Ishikawa (cell line): ENCODE measurements at regions not wholly inside any gene's neighbourhood (a gene's known extent, or its start where the extent isn't known, plus 50 kb on each side); places are given as distances from the start of the nearest gene placed in this dataset.

Experiments used
- CEBPB ChIP-seq: IDR thresholded peaks from 2 replicates; pipeline ENCODE4 v1.6.1; 2012
- CREB1 ChIP-seq: IDR thresholded peaks from 2 replicates; pipeline ENCODE4 v1.6.1; 2012; ENCODE audit warnings: low read depth
- EGR1 ChIP-seq: IDR thresholded peaks from 2 replicates; pipeline ENCODE4 v1.6.1; 2012
- EP300 ChIP-seq: IDR thresholded peaks from 2 replicates; pipeline ENCODE4 v1.6.1; 2012; ENCODE audit warnings: borderline replicate concordance
- FOXM1 ChIP-seq: IDR thresholded peaks from 2 replicates; pipeline ENCODE4 v1.6.1; 2012; ENCODE audit warnings: low read depth, borderline replicate concordance
- NFIC ChIP-seq: IDR thresholded peaks from 2 replicates; pipeline ENCODE4 v1.6.1; 2012
- RAD21 ChIP-seq: IDR thresholded peaks from 2 replicates; pipeline ENCODE4 v1.6.1; 2012; ENCODE audit warnings: low read depth
- TAF1 ChIP-seq: IDR thresholded peaks from 2 replicates; pipeline ENCODE4 v1.6.1; 2012; ENCODE audit warnings: low read depth, mild to moderate bottlenecking
- TCF12 ChIP-seq: IDR thresholded peaks from 2 replicates; pipeline ENCODE4 v1.6.1; 2012; ENCODE audit warnings: low read depth
- TEAD4 ChIP-seq: IDR thresholded peaks from 2 replicates; pipeline ENCODE4 v1.6.1; 2012
- YY1 ChIP-seq: IDR thresholded peaks from 2 replicates; pipeline ENCODE4 v1.6.1; 2012; ENCODE audit warnings: low read depth
- ZBTB7A ChIP-seq: IDR thresholded peaks from 2 replicates; pipeline ENCODE4 v1.6.1; 2012; ENCODE audit warnings: low read depth
- TF ChIP-seq, protein P1 (sequence below): IDR thresholded peaks from 2 replicates; pipeline ENCODE4 v1.6.1; 2012; ENCODE audit warnings: low read depth, mild to moderate bottlenecking
- TF ChIP-seq, protein P2 (sequence below): IDR thresholded peaks from 2 replicates; pipeline ENCODE4 v1.6.1; 2012
- TF ChIP-seq, protein P3 (sequence below): IDR thresholded peaks from 2 replicates; pipeline ENCODE4 v1.6.1; 2012

DNA sequence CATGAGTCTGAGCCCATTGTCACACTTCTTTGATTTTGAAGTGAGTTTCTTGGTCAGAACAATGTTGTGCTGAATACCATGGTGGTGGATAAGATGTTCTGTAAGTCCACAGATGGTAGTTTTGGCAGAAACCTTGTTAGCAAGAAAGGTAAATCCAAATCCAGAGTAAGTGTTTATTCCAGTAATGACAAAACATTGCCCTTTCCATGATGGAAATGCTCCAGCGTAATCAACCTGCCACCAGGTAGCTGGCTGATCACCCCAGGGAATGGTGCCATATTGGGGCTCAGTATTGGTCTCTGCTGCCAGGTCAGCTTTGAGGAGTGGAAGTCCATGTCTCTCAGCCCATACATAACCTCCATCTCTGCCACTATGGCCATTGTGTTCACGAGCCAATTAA is 54.7 kb upstream of the DAPK1 start:
- TF ChIP-seq TEAD4 = no peak
- no peak for TF ChIP-seq RAD21
- no peak for TF ChIP-seq FOXM1
- no peak for TF ChIP-seq EP300
- TF ChIP-seq CEBPB = no peak
- no peak for TF ChIP-seq CREB1
- TF ChIP-seq, protein P1, sequence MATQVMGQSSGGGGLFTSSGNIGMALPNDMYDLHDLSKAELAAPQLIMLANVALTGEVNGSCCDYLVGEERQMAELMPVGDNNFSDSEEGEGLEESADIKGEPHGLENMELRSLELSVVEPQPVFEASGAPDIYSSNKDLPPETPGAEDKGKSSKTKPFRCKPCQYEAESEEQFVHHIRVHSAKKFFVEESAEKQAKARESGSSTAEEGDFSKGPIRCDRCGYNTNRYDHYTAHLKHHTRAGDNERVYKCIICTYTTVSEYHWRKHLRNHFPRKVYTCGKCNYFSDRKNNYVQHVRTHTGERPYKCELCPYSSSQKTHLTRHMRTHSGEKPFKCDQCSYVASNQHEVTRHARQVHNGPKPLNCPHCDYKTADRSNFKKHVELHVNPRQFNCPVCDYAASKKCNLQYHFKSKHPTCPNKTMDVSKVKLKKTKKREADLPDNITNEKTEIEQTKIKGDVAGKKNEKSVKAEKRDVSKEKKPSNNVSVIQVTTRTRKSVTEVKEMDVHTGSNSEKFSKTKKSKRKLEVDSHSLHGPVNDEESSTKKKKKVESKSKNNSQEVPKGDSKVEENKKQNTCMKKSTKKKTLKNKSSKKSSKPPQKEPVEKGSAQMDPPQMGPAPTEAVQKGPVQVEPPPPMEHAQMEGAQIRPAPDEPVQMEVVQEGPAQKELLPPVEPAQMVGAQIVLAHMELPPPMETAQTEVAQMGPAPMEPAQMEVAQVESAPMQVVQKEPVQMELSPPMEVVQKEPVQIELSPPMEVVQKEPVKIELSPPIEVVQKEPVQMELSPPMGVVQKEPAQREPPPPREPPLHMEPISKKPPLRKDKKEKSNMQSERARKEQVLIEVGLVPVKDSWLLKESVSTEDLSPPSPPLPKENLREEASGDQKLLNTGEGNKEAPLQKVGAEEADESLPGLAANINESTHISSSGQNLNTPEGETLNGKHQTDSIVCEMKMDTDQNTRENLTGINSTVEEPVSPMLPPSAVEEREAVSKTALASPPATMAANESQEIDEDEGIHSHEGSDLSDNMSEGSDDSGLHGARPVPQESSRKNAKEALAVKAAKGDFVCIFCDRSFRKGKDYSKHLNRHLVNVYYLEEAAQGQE = no peak
- no peak for TF ChIP-seq YY1
- TF ChIP-seq NFIC = no peak
- TF ChIP-seq TAF1 = no peak
- TF ChIP-seq EGR1 = no peak
- TF ChIP-seq, protein P2, sequence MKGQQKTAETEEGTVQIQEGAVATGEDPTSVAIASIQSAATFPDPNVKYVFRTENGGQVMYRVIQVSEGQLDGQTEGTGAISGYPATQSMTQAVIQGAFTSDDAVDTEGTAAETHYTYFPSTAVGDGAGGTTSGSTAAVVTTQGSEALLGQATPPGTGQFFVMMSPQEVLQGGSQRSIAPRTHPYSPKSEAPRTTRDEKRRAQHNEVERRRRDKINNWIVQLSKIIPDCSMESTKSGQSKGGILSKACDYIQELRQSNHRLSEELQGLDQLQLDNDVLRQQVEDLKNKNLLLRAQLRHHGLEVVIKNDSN = no peak
- no peak for TF ChIP-seq ZBTB7A
- no peak for TF ChIP-seq TCF12
- TF ChIP-seq, protein P3, sequence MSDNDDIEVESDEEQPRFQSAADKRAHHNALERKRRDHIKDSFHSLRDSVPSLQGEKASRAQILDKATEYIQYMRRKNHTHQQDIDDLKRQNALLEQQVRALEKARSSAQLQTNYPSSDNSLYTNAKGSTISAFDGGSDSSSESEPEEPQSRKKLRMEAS = no peak

DNA sequence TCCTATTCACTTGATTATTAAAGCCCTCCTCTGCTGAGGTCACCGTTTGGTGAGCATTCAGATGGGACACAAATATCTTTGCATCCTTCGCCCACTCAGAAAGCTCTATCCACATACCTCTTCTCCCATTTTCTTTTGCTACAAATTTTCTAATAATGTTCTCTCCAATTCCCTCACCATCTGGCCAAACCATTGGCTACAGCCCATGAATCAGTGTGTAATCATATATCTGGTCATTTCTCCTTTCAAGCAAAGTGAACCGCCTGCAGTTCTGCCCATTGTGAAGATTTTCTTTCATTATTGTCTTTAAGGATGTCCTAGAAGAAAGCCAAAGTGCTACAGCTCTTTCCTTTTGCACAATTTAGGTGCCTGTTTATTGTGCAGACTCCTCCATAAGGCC is 54.2 kb upstream of the DAPK1 start:
- no peak for TF ChIP-seq FOXM1
- no peak for TF ChIP-seq YY1
- TF ChIP-seq, protein P3 = no peak
- TF ChIP-seq CREB1 = no peak

DNA sequence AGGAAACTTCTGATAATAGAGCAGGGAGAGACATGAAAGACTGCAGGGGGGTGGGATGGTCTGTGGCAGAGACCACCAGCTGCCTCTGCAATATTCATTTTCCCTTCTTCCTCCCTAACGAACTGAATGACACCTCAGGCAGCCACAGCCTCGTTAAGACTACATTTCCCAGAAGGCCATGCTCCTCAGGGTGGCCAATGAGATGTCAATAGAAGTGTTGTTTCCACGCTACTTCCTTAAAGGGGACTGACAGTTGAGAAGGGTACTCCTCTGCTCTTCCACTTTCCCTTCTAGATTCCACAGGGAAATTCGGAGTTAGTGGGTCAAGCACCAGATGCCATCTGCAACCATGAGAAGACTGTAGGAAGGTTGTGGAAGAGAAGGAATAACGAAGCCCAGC is 52.0 kb upstream of the DAPK1 start:
- TF ChIP-seq TEAD4 = no peak
- no peak for TF ChIP-seq CREB1
- no peak for TF ChIP-seq ZBTB7A
- TF ChIP-seq, protein P1 = no peak
- TF ChIP-seq TAF1 = no peak
- TF ChIP-seq FOXM1 = no peak
- TF ChIP-seq TCF12 = no peak
- no peak for TF ChIP-seq EP300
- no peak for TF ChIP-seq NFIC
- no peak for TF ChIP-seq EGR1
- TF ChIP-seq CEBPB = no peak
- no peak for TF ChIP-seq YY1
- TF ChIP-seq, protein P2 = no peak
- TF ChIP-seq, protein P3 = no peak
- TF ChIP-seq RAD21 = no peak

DNA sequence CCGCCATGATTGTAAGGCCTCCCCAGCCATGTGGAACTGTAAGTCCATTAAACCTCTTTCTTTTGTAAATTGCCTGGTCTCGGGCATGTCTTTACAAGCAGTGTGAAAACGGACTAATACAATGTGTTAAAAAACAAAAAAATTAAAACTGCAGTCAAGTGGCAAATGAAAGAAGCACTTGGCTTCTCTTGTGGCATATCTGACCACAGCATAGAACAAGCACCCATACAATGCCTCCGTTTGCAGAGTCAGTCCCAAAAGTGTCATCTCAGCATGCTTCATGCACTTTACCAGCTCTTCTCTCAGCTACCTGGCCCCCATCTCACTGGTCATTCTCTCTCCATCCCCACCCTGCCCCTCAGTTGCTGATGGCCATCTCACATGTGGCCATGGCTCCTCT is 51.1 kb upstream of the DAPK1 start:
- TF ChIP-seq, protein P2 = no peak
- TF ChIP-seq, protein P1 = no peak
- TF ChIP-seq RAD21 (no peak), EP300 (no peak), TCF12 (no peak), YY1 (no peak), NFIC (no peak), CREB1 (no peak)
